OCI-LY7 (cell line): ENCODE measurements at regions not wholly inside any gene's neighbourhood (a gene's known extent, or its start where the extent isn't known, plus 50 kb on each side); places are given as distances from the start of the nearest gene placed in this dataset.

Experiments used
- CTCF ChIP-seq: fragments of 200-600 bp; sonication (generic); conservative IDR thresholded peaks from 2 replicates; pipeline ENCODE4 v1.5.1; 2014; ENCODE audit warnings: mild to moderate bottlenecking, antibody characterized with exemption, low read length, moderate library complexity, mixed read lengths
- EZH2phosphoT487 ChIP-seq: fragments of 200-600 bp; sonication (generic); IDR thresholded peaks from 2 replicates; pipeline ENCODE4 v1.6.1; 2018; ENCODE audit warnings: low read depth, borderline replicate concordance, mild to moderate bottlenecking, mixed run types, antibody characterized with exemption, low read length, moderate library complexity, mixed read lengths

DNA sequence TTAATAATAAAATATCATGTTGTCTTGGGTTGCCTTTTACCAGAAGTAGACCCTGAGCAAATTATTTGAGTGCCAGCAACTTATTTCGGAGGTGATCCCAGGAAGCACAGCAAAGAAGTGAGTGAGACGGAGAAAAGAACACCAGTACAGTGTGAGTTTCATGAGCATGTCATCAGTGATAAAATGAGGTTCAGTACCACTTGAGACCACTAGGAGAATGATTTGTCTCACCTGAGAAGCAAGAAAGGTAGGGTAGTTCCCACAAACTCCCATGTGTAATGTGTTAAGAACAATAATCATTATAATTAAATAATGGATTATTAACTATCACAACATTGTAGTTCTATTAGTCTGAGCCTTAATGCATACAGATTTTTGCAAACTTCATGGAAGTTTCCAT is 112.8 kb upstream of the DMD start:
- TF ChIP-seq CTCF: peak; percentile 38; the same call in 1 of the 2 replicates
- no peak for TF ChIP-seq EZH2phosphoT487
